H9 (cell line): ENCODE measurements at regions not wholly inside any gene's neighbourhood (a gene's known extent, or its start where the extent isn't known, plus 50 kb on each side); places are given as distances from the start of the nearest gene placed in this dataset.

Source experiments
- DNase-seq: peaks from one replicate; pipeline ENCODE4 v3.0.0-alpha.2; 2017
- H2AFZ ChIP-seq: one replicate; pipeline ENCODE4 v1.6.1; 2013; ENCODE audit warnings: mild to moderate bottlenecking, low read length, control low read depth, moderate library complexity
- H2AK5ac ChIP-seq: 2 replicates; pipeline ENCODE4 v1.6.1; 2013; ENCODE audit warnings: low read length, control low read depth, mixed read lengths; ENCODE audit not compliant: insufficient read length
- H2BK120ac ChIP-seq: one replicate; pipeline ENCODE4 v1.6.1; 2013; ENCODE audit warnings: low read depth, mild to moderate bottlenecking, low read length, control low read depth, inconsistent platforms; ENCODE audit not compliant: poor library complexity, severe bottlenecking
- H2BK12ac ChIP-seq: 2 replicates; pipeline ENCODE4 v1.6.1; 2013; ENCODE audit warnings: low read length, control low read depth, mixed read lengths, low read depth; ENCODE audit not compliant: insufficient read length
- H2BK15ac ChIP-seq: 2 replicates; pipeline ENCODE4 v1.6.1; 2013; ENCODE audit warnings: low read depth, low read length, control low read depth
- H2BK20ac ChIP-seq: one replicate; pipeline ENCODE4 v1.6.1; 2013; ENCODE audit warnings: low read depth, mild to moderate bottlenecking, low read length, control low read depth, inconsistent platforms; ENCODE audit not compliant: poor library complexity, severe bottlenecking
- H2BK5ac ChIP-seq: 2 replicates; pipeline ENCODE4 v1.6.1; 2013; ENCODE audit warnings: low read length, control low read depth, mixed read lengths; ENCODE audit not compliant: insufficient read length
- H3K14ac ChIP-seq: 2 replicates; pipeline ENCODE4 v1.6.1; 2013; ENCODE audit warnings: low read length, control low read depth; ENCODE audit not compliant: insufficient read depth
- H3K18ac ChIP-seq: 2 replicates; pipeline ENCODE4 v1.6.1; 2013; ENCODE audit warnings: low read depth, mild to moderate bottlenecking, mixed read lengths, low read length, control low read depth; ENCODE audit not compliant: insufficient read length
- H3K23ac ChIP-seq: 2 replicates; pipeline ENCODE4 v1.6.1; 2013; ENCODE audit warnings: low read length, control low read depth, mixed read lengths, low read depth; ENCODE audit not compliant: insufficient read length
- H3K23me2 ChIP-seq: 2 replicates; pipeline ENCODE4 v1.6.1; 2013; ENCODE audit warnings: low read depth, mild to moderate bottlenecking, mixed read lengths, low read length, control low read depth; ENCODE audit not compliant: insufficient read length, poor library complexity, severe bottlenecking
- H3K27ac ChIP-seq: 2 replicates; pipeline ENCODE4 v1.5.1; 2013; ENCODE audit warnings: low read length, control low read depth, mixed read lengths, low read depth; ENCODE audit not compliant: insufficient read length
- H3K27me3 ChIP-seq: 2 replicates; pipeline ENCODE4 v1.6.1; 2013; ENCODE audit warnings: low read length, control low read depth, inconsistent platforms; ENCODE audit not compliant: insufficient read depth
- H3K4ac ChIP-seq: 2 replicates; pipeline ENCODE4 v1.6.1; 2013; ENCODE audit warnings: low read depth, mild to moderate bottlenecking, control low read depth, inconsistent platforms, low read length, moderate library complexity
- H3K4me1 ChIP-seq: 2 replicates; pipeline ENCODE4 v1.6.1; 2013; ENCODE audit warnings: low read length, control low read depth, inconsistent platforms; ENCODE audit not compliant: insufficient read depth
- H3K4me2 ChIP-seq: 2 replicates; pipeline ENCODE4 v1.6.1; 2013; ENCODE audit warnings: low read length, control low read depth, mixed read lengths; ENCODE audit not compliant: insufficient read length, insufficient read depth
- H3K56ac ChIP-seq: 2 replicates; pipeline ENCODE4 v1.6.1; 2013; ENCODE audit warnings: low read depth, mild to moderate bottlenecking, mixed read lengths, low read length, control low read depth; ENCODE audit not compliant: insufficient read length
- H3K79me1 ChIP-seq: 2 replicates; pipeline ENCODE4 v1.6.1; 2013; ENCODE audit warnings: low read depth, mild to moderate bottlenecking, moderate library complexity, low read length, control low read depth, inconsistent platforms; ENCODE audit not compliant: insufficient read depth, poor library complexity, severe bottlenecking
- H3K79me2 ChIP-seq: 2 replicates; pipeline ENCODE4 v1.6.1; 2013; ENCODE audit warnings: low read length, control low read depth, inconsistent platforms; ENCODE audit not compliant: insufficient read depth
- H3K9ac ChIP-seq: 2 replicates; pipeline ENCODE4 v1.6.1; 2013; ENCODE audit warnings: low read length, control low read depth, mixed read lengths; ENCODE audit not compliant: insufficient read length; ENCODE audit errors: extremely low read depth
- H3K9me3 ChIP-seq: one replicate; pipeline ENCODE4 v1.6.1; 2013; ENCODE audit warnings: low read depth, low read length, inconsistent platforms; ENCODE audit not compliant: control insufficient read depth
- H3T11ph ChIP-seq: one replicate; pipeline ENCODE4 v1.6.1; 2013; ENCODE audit warnings: mild to moderate bottlenecking, low read length, control low read depth, inconsistent platforms
- H4K20me1 ChIP-seq: one replicate; pipeline ENCODE4 v1.6.1; 2013; ENCODE audit not compliant: control insufficient read depth, insufficient read length, insufficient read depth
- H4K5ac ChIP-seq: 2 replicates; pipeline ENCODE4 v1.6.1; 2013; ENCODE audit warnings: low read depth, mild to moderate bottlenecking, mixed read lengths, low read length, control low read depth; ENCODE audit not compliant: insufficient read length
- H4K8ac ChIP-seq: replicated peaks from 2 replicates; pipeline ENCODE4 v1.6.1; 2013; ENCODE audit warnings: low read length, control low read depth, mixed read lengths, low read depth; ENCODE audit not compliant: insufficient read length
- H4K91ac ChIP-seq: 2 replicates; pipeline ENCODE4 v1.6.1; 2013; ENCODE audit warnings: low read depth, mild to moderate bottlenecking, moderate library complexity, mixed read lengths, low read length, control low read depth; ENCODE audit not compliant: insufficient read length
- H3K27ac Mint-ChIP-seq, 3 experiments: 2 replicates in 2 of 3; 3 replicates in 1 of 3; pipeline ENCODE4 v1.8.0; 2020 to 2021; ENCODE audit warnings: mixed read lengths in 3 of 3, mild to moderate bottlenecking in 1 of 3, moderate library complexity in 1 of 3
- H3K27me3 Mint-ChIP-seq: 2 replicates; pipeline ENCODE4 v1.8.0; 2021; ENCODE audit warnings: low read depth, mild to moderate bottlenecking, moderate library complexity, mixed read lengths
- H3K36me3 Mint-ChIP-seq, 3 experiments: 2 replicates in 2 of 3; 3 replicates in 1 of 3; pipeline ENCODE4 v1.8.0; 2020 to 2021; ENCODE audit warnings: low read depth in 3 of 3, mixed read lengths in 3 of 3; ENCODE audit not compliant: insufficient read depth in 1 of 3
- H3K4me1 Mint-ChIP-seq, 2 experiments: 2 replicates each; pipeline ENCODE4 v1.8.0; 2020; ENCODE audit warnings: mixed read lengths in 2 of 2
- H3K4me3 Mint-ChIP-seq, 2 experiments: 2 replicates in 1 of 2; 3 replicates in 1 of 2; pipeline ENCODE4 v1.8.0; 2020 to 2021; ENCODE audit warnings: mild to moderate bottlenecking in 2 of 2, mixed read lengths in 2 of 2, moderate library complexity in 1 of 2
- H3K9me3 Mint-ChIP-seq, 2 experiments: 2 replicates in 1 of 2; 3 replicates in 1 of 2; pipeline ENCODE4 v1.8.0; 2020; ENCODE audit warnings: mild to moderate bottlenecking in 2 of 2, mixed read lengths in 2 of 2, moderate library complexity in 1 of 2
- WGBS: extraction: QIAGEN DNeasy Blood & Tissue Kit; methylation state at CpG from one replicate; pipeline ENCODE4 v1.1.7; 2013; ENCODE audit warnings: missing lambda C conversion rate, low lambda C conversion rate, mixed read lengths; ENCODE audit not compliant: insufficient read length; ENCODE audit errors: extremely low coverage; 5-methylcytosine and 5-hydroxymethylcytosine counted together
- TF ChIP-seq, protein P1 (sequence below): fragments of 200-600 bp; sonication (generic); conservative IDR thresholded peaks from 3 replicates; pipeline ENCODE4 v1.8.0; 2021; ENCODE audit warnings: antibody characterized with exemption, mild to moderate bottlenecking

DNA sequence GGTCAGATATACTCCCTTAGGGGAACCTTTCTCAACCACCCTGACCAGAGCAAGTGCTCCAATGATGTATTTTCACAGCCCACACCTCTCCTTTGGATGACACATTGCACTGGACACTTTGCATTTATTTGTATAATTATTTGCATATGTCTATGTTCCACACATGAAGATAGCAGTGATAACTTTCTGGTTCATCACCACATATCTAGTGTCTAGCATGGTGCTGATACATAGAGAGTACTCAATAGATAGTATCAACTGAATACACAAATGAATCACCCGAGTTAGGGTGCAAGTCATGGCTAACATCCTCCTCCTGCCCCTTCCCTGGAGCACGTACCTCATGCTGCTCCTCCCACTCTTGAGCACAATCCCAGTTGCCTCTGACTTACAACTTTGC lies 617.6 kb downstream of the EBF1 start:
- no peak overlapping the region for H4K8ac ChIP-seq
- H4K5ac ChIP-seq, result no peak overlapping the region
- Mint-ChIP-seq H3K4me1 (peaks cover 16 to 17% of the 10 kb centered on the region in 2 experiments), H3K36me3 (peaks cover 0 to 5% (median 0%) of the 10 kb centered on the region in 3 experiments; a peak in 1 of 7 replicates), H3K27me3 (no peaks in the 10 kb centered on the region; the same call in none of the 2 replicates), H3K4me3 (no peak overlapping the region), H3K9me3 (no peaks in the 10 kb centered on the region; a peak in 1 of 5 replicates), H3K27ac (no peak overlapping the region)
- H3K4ac ChIP-seq, result no peak overlapping the region
- H2BK12ac ChIP-seq, result no peak overlapping the region
- H3K14ac ChIP-seq, result no peak overlapping the region
- no peaks in the 10 kb centered on the region for H3K79me1 ChIP-seq
- H2AFZ ChIP-seq, result no peak overlapping the region
- H3K23ac ChIP-seq, result no peak overlapping the region
- no peaks in the 10 kb centered on the region for H3K27me3 ChIP-seq
- H2BK120ac ChIP-seq, result no peak overlapping the region
- no CpG with 5 or more reads among the region's 2 CpGs for WGBS
- H3K27ac ChIP-seq, result no peak overlapping the region
- H3K18ac ChIP-seq, result no peak overlapping the region
- no peak overlapping the region for H2BK5ac ChIP-seq
- no peak overlapping the region for H3K9ac ChIP-seq
- H3K4me1 ChIP-seq, result no peaks in the 10 kb centered on the region; the same call in 1 of the 2 replicates
- no peak overlapping the region for H3T11ph ChIP-seq
- no peak overlapping the region for H3K4me2 ChIP-seq
- no peak overlapping the region for H2AK5ac ChIP-seq
- H2BK20ac ChIP-seq, result no peak overlapping the region
- no peaks in the 10 kb centered on the region for H4K20me1 ChIP-seq
- H3K23me2 ChIP-seq, result no peaks in the 10 kb centered on the region
- no peaks in the 10 kb centered on the region for H3K9me3 ChIP-seq
- H3K56ac ChIP-seq, result no peak overlapping the region
- DNase-seq, result no peak
- H2BK15ac ChIP-seq, result no peak overlapping the region
- TF ChIP-seq, protein P1, sequence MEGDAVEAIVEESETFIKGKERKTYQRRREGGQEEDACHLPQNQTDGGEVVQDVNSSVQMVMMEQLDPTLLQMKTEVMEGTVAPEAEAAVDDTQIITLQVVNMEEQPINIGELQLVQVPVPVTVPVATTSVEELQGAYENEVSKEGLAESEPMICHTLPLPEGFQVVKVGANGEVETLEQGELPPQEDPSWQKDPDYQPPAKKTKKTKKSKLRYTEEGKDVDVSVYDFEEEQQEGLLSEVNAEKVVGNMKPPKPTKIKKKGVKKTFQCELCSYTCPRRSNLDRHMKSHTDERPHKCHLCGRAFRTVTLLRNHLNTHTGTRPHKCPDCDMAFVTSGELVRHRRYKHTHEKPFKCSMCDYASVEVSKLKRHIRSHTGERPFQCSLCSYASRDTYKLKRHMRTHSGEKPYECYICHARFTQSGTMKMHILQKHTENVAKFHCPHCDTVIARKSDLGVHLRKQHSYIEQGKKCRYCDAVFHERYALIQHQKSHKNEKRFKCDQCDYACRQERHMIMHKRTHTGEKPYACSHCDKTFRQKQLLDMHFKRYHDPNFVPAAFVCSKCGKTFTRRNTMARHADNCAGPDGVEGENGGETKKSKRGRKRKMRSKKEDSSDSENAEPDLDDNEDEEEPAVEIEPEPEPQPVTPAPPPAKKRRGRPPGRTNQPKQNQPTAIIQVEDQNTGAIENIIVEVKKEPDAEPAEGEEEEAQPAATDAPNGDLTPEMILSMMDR, result no peak
- no peaks in the 10 kb centered on the region for H3K79me2 ChIP-seq
- no peak overlapping the region for H4K91ac ChIP-seq
